MM.1S (cell line): ENCODE measurements at regions not wholly inside any gene's neighbourhood (a gene's known extent, or its start where the extent isn't known, plus 50 kb on each side); places are given as distances from the start of the nearest gene placed in this dataset.

Experiments used
- DNase-seq: peaks from one replicate; pipeline ENCODE4 v3.0.0-alpha.2; 2015
- H2AFZ ChIP-seq: fragments of 300-600 bp; sonication (generic); 2 replicates; pipeline ENCODE4 v1.6.0; 2016; ENCODE audit warnings: antibody characterized with exemption, low read length
- H3F3A ChIP-seq: fragments of 300-600 bp; sonication (generic); 2 replicates; pipeline ENCODE4 v1.6.1; 2016; ENCODE audit warnings: mild to moderate bottlenecking, antibody characterized with exemption, low read length, moderate library complexity, mixed read lengths; ENCODE audit not compliant: insufficient read depth
- H3K27ac ChIP-seq: fragments of 300-600 bp; sonication (generic); 2 replicates; pipeline ENCODE4 v1.5.1; 2016; ENCODE audit warnings: mild to moderate bottlenecking, low read length
- H3K27me3 ChIP-seq: fragments of 300-600 bp; sonication (generic); replicated peaks from 2 replicates; pipeline ENCODE4 v1.6.0; 2016; ENCODE audit warnings: low read length; ENCODE audit not compliant: insufficient read depth
- H3K36me3 ChIP-seq: fragments of 300-600 bp; sonication (generic); replicated peaks from 2 replicates; pipeline ENCODE4 v1.6.1; 2016; ENCODE audit warnings: mild to moderate bottlenecking, low read length, mixed read lengths; ENCODE audit not compliant: insufficient read depth
- H3K4me1 ChIP-seq: fragments of 300-600 bp; sonication (generic); 2 replicates; pipeline ENCODE4 v1.6.1; 2016; ENCODE audit warnings: low read length, mixed read lengths
- H3K4me2 ChIP-seq: fragments of 300-600 bp; sonication (generic); 2 replicates; pipeline ENCODE4 v1.6.0; 2016; ENCODE audit warnings: low read depth, low read length
- H3K4me3 ChIP-seq: fragments of 300-600 bp; sonication (generic); 2 replicates; pipeline ENCODE4 v1.5.1; 2016; ENCODE audit warnings: low read length, mixed read lengths
- H3K79me2 ChIP-seq: fragments of 300-600 bp; sonication (generic); 2 replicates; pipeline ENCODE4 v1.6.1; 2016; ENCODE audit warnings: mixed run types, low read length, mixed read lengths
- H3K9ac ChIP-seq: fragments of 300-600 bp; sonication (generic); 2 replicates; pipeline ENCODE4 v1.6.1; 2016; ENCODE audit warnings: low read length, mixed read lengths
- H3K9me2 ChIP-seq: fragments of 300-600 bp; sonication (generic); replicated peaks from 2 replicates; pipeline ENCODE4 v1.6.1; 2016; ENCODE audit warnings: mild to moderate bottlenecking, low read length, mixed read lengths; ENCODE audit not compliant: insufficient read depth
- H3K9me3 ChIP-seq: fragments of 300-600 bp; sonication (generic); replicated peaks from 2 replicates; pipeline ENCODE4 v1.6.1; 2016; ENCODE audit warnings: mild to moderate bottlenecking, low read length, mixed read lengths; ENCODE audit not compliant: insufficient read depth
- H4K20me1 ChIP-seq: fragments of 300-600 bp; sonication (generic); 2 replicates; pipeline ENCODE4 v1.6.1; 2016; ENCODE audit warnings: mild to moderate bottlenecking, low read length, moderate library complexity, mixed read lengths; ENCODE audit not compliant: insufficient read depth
- EZH2 ChIP-seq: fragments of 300-600 bp; sonication (generic); optimal IDR thresholded peaks from 2 replicates; pipeline ENCODE3; 2017; ENCODE audit warnings: low read depth, mild to moderate bottlenecking, antibody characterized with exemption, low read length, mixed read lengths
- EZH2phosphoT487 ChIP-seq: fragments of 300-600 bp; sonication (generic); IDR thresholded peaks from 2 replicates; pipeline ENCODE4 v1.6.1; 2018; ENCODE audit warnings: antibody characterized with exemption, low read length
- TF ChIP-seq, protein P1 (sequence below): fragments of 300-600 bp; sonication (generic); IDR thresholded peaks from 2 replicates; pipeline ENCODE4 v1.5.1; 2016; ENCODE audit warnings: antibody characterized with exemption, low read length, mixed read lengths

DNA sequence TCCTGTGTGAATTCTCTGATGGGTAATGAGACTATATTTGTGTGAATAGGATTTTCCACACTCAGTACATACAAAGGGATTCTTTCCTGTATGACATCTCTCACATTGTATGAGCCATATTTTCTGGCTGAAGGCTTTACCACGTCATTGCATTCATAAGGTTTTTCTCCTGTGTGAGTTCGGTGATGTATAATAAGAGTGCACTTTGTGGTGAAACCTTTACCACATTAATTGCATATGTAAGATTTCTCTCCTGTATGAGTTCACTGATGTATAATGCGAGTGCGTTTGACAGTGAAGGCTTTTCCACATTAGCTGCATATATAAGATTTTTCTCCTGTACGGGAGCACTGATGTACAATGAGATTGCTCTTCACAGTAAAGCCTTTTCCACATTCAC lies 455.4 kb upstream of the CNTN5 start:
- no peak overlapping the region for H3K4me2 ChIP-seq
- no peaks in the 10 kb centered on the region for H3K79me2 ChIP-seq
- no peaks in the 10 kb centered on the region for H3K4me1 ChIP-seq
- no peaks in the 10 kb centered on the region for H3K9me3 ChIP-seq
- H4K20me1 ChIP-seq = no peaks in the 10 kb centered on the region
- H2AFZ ChIP-seq = no peak overlapping the region
- no peaks in the 10 kb centered on the region for H3K27me3 ChIP-seq
- no peak for DNase-seq
- no peaks in the 10 kb centered on the region for H3F3A ChIP-seq
- TF ChIP-seq EZH2 = no peak
- TF ChIP-seq, protein P1, sequence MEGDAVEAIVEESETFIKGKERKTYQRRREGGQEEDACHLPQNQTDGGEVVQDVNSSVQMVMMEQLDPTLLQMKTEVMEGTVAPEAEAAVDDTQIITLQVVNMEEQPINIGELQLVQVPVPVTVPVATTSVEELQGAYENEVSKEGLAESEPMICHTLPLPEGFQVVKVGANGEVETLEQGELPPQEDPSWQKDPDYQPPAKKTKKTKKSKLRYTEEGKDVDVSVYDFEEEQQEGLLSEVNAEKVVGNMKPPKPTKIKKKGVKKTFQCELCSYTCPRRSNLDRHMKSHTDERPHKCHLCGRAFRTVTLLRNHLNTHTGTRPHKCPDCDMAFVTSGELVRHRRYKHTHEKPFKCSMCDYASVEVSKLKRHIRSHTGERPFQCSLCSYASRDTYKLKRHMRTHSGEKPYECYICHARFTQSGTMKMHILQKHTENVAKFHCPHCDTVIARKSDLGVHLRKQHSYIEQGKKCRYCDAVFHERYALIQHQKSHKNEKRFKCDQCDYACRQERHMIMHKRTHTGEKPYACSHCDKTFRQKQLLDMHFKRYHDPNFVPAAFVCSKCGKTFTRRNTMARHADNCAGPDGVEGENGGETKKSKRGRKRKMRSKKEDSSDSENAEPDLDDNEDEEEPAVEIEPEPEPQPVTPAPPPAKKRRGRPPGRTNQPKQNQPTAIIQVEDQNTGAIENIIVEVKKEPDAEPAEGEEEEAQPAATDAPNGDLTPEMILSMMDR = no peak
- no peak overlapping the region for H3K27ac ChIP-seq
- H3K9ac ChIP-seq = no peak overlapping the region
- H3K36me3 ChIP-seq = no peaks in the 10 kb centered on the region
- H3K4me3 ChIP-seq = no peak overlapping the region
- no peaks in the 10 kb centered on the region for H3K9me2 ChIP-seq

DNA sequence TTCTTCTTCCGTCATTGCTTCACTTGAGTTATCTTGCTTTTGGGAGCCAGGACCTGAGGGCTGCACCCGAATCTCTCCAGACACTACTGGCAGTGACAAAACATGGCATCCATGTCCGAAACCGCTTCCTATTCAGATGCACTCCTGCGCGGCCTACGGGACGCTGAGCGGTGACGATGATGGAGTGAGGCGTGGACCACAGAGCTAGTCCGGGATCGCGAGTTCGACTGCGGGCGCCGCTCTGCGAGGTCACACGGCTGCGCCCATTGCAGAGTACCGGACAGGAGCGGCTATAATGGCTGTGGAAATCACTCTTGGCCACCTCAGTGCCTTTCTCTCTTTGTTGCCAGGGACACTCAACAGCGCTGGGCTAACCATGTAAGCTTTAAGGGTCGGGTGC lies 453.8 kb upstream of the CNTN5 start:
- H2AFZ ChIP-seq = no peak overlapping the region

DNA sequence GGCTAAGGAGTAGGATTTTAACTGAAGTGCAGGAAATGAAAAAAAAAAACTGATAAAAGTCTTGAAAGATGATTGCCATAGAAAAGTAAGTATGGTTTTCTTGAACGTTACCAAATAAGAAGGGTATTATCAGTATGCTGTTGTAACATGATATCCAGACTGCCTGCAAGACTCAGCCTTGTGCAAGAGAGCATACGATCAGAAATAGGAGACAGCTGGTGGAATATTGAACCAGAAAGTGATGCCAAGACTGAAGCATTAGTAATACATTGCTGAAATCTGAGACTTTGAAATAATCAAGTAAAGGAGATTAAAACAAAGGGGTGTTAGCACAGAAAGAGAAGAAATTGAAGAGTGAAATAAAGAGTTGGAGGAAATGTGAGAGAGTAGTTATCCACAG lies 452.7 kb upstream of the CNTN5 start:
- Histone ChIP-seq H3K4me2 (no peak overlapping the region), H2AFZ (no peak overlapping the region), H3K36me3 (no peaks in the 10 kb centered on the region), H3F3A (no peaks in the 10 kb centered on the region), H3K9me2 (no peaks in the 10 kb centered on the region), H3K4me3 (no peak overlapping the region), H3K9ac (no peak overlapping the region), H4K20me1 (no peaks in the 10 kb centered on the region), H3K27ac (no peak overlapping the region), H3K9me3 (no peaks in the 10 kb centered on the region), H3K4me1 (no peaks in the 10 kb centered on the region), H3K27me3 (no peaks in the 10 kb centered on the region), H3K79me2 (no peaks in the 10 kb centered on the region)
- DNase-seq = no peak
- TF ChIP-seq, protein P1 = no peak
- no peak for TF ChIP-seq EZH2phosphoT487
- TF ChIP-seq EZH2 = no peak

More for the DNA sequence above, 453.8 kb upstream of the CNTN5 start:
- DNase-seq = no peak
- Histone ChIP-seq H3K4me1 (no peaks in the 10 kb centered on the region), H3K27ac (no peak overlapping the region), H3K36me3 (no peaks in the 10 kb centered on the region), H3K9ac (no peak overlapping the region), H3K4me2 (no peak overlapping the region), H3K9me3 (no peaks in the 10 kb centered on the region), H3F3A (no peaks in the 10 kb centered on the region), H3K27me3 (no peaks in the 10 kb centered on the region), H3K4me3 (no peak overlapping the region), H3K79me2 (no peaks in the 10 kb centered on the region), H4K20me1 (no peaks in the 10 kb centered on the region), H3K9me2 (no peaks in the 10 kb centered on the region)
- TF ChIP-seq, protein P1 = no peak
- no peak for TF ChIP-seq EZH2
- no peak for TF ChIP-seq EZH2phosphoT487
